ENCODE measurements at regions not wholly inside any gene's neighbourhood (a gene's known extent, or its start where the extent isn't known, plus 50 kb on each side); places are given as distances from the start of the nearest gene placed in this dataset.

DNA sequence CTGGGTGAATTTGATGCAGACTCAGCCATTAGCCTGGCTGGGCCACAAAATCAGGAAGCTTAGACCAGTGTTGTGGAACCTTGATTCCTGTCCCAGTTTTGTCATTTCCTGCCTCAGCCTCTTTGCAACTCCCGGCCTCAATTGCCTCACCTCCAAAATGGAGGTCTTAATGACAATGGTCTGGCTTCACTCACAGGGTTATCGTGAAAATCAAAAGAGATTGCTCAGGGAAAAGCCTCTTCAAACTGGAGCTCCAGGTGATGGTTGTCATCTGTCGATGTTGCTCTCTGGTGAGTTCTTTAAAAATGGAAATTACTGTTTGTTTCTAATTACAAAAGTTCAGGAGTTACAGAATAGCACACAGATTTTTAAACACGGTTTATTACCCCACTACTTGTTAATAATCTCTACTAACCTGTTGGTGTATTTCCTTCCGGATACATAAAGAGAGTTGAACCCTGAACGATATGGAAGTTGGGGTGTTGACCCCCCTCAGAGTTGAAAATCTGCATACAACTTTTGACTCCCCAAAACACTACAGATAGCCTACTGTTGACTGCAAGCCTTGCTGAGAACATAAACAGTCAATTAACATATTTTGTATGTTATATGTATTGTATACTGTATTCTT is 109.9 kb upstream of the CPEB4 start:
- peaks cover 53 to 66% (median 54%) of the 10 kb centered on the region in 3 donors for H3K4me1 Mint-ChIP-seq
- H3K27me3 Mint-ChIP-seq, result no peaks in the 10 kb centered on the region
- DNase-seq (no peak), ATAC-seq (ENCODE audit: low read depth in 2 of 2) (no peak)
- no peaks in the 10 kb centered on the region for H3K9me3 Mint-ChIP-seq
- peak overlapping the region in 1 of 6 donors; percentile 60 for H3K27ac Mint-ChIP-seq
- peak overlapping the region in 1 of 8 donors; percentile 16 for H3K4me3 Mint-ChIP-seq
- no peaks in the 10 kb centered on the region for H3K36me3 Mint-ChIP-seq

DNA sequence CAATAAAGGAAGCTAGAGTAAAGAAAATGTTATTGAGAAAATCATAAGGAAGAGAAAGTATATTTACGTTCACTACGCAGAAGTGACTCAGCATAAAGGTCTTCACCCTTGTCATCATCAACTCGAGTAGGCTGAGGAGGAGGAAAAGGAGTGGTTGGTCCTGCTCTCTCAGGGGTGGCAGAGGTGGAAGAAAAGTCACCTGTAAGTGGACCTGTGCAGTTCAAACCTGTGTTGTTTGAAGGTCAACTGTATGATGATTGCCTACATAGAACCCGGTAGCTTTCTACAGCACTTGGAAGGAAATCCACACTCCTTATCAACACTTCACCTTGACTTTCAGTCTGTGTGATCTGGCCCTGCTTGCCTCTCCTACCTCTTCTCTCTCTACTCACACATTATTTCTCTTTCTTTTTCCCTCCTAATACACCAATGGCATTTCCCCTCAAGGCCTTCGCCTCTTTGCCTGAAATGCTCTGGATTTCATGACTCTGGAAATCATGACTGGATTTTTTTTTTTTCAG is 109.3 kb upstream of the CPEB4 start:
- no peaks in the 10 kb centered on the region for H3K9me3 Mint-ChIP-seq
- ATAC-seq (ENCODE audit: low read depth in 2 of 2), result no peak
- H3K36me3 Mint-ChIP-seq, result no peaks in the 10 kb centered on the region
- peak overlapping the region in 1 of 6 donors; percentile 91 for H3K27ac Mint-ChIP-seq
- no peak for DNase-seq
- H3K4me3 Mint-ChIP-seq, result no peak overlapping the region
- no peaks in the 10 kb centered on the region for H3K27me3 Mint-ChIP-seq
- peaks cover 57 to 72% (median 57%) of the 10 kb centered on the region in 3 donors for H3K4me1 Mint-ChIP-seq

DNA sequence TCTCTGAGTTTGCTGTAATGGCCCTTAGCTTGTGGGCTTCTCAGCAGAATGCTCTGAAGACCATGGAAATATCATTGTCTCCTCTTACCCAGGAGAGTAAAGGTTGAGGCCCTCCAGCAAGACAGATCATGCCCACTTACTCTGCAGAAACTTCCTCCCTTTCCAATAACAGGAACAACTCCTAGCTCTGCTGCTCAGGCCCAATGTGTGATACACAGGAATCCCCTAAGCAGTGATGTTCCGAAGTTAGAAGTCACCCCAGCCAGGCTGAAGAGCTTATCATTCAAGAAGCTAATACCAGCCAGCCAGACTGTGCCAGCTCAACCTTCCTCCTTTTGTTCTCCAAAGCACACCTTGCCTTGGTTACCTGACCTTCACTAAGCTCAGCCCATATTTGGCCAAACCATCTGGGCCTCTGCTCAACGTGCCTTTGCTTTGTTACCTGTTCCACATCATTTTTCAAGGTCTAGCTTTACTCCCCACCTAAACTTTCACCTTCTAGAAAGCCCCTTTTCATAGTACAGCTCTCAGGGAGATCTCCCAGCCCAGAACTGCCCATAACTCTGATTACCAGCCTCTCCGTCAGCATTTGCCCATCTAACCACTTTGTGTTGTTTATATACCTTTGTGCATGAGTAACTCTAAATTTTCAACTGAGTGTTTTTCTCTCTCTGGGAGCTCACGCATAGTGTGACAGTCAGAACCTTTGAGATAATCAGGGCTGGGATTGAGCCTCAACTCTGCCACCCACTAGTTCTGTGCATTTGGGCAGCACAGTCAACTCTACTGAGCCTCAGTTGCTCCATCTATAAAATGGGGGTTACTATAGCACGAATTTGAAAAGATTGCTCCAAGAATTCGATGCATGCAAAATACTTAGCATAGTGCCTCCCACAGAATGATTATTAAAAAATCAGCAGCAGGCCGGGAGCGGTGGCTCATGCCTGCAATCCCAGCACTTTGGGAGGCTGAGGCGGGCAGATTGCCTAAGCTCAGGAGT is 107.6 kb upstream of the CPEB4 start:
- DNase-seq, result no peak
- H3K4me1 Mint-ChIP-seq, result peaks cover 53 to 80% (median 58%) of the 10 kb centered on the region in 3 donors

DNA sequence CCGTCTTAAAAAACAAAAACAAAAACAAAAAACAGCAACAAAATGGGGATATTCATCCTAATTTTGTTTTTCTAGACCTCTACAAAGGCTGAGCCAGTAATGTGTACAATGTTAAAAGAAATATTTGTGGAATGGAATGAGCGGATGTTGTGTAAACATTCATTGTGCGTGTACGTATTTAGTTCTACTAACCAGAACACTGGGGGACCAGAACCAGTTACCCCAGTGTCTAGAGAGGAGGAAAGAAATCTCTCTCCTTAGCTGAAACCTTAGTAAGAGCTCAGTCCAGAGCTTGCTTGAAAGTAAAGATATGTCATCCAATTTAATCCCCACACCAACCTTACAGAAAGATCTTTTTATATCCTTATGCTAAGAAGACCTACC is 106.7 kb upstream of the CPEB4 start:
- H3K4me3 Mint-ChIP-seq, result peak overlapping the region in 5 of 8 donors; percentile 1 to 73 (median 53)
- H3K27me3 Mint-ChIP-seq, result no peaks in the 10 kb centered on the region
- H3K27ac Mint-ChIP-seq, result peak overlapping the region; percentile 69 to 96 (median 91)
- H3K9me3 Mint-ChIP-seq, result no peaks in the 10 kb centered on the region
- no peaks in the 10 kb centered on the region for H3K36me3 Mint-ChIP-seq
- ATAC-seq (ENCODE audit: low read depth in 2 of 2) (no peak), DNase-seq (no peak)
- H3K4me1 Mint-ChIP-seq, result peaks cover 54 to 80% (median 61%) of the 10 kb centered on the region in 3 donors

More for the DNA sequence above, 107.6 kb upstream of the CPEB4 start:
- no peaks in the 10 kb centered on the region for H3K9me3 Mint-ChIP-seq
- no peaks in the 10 kb centered on the region for H3K36me3 Mint-ChIP-seq
- peak overlapping the region in 4 of 6 donors; percentile 7 to 70 (median 60) for H3K27ac Mint-ChIP-seq
- H3K4me3 Mint-ChIP-seq, result no peak overlapping the region
- H3K27me3 Mint-ChIP-seq, result no peaks in the 10 kb centered on the region
- ATAC-seq (ENCODE audit: low read depth in 2 of 2), result no peak

DNA sequence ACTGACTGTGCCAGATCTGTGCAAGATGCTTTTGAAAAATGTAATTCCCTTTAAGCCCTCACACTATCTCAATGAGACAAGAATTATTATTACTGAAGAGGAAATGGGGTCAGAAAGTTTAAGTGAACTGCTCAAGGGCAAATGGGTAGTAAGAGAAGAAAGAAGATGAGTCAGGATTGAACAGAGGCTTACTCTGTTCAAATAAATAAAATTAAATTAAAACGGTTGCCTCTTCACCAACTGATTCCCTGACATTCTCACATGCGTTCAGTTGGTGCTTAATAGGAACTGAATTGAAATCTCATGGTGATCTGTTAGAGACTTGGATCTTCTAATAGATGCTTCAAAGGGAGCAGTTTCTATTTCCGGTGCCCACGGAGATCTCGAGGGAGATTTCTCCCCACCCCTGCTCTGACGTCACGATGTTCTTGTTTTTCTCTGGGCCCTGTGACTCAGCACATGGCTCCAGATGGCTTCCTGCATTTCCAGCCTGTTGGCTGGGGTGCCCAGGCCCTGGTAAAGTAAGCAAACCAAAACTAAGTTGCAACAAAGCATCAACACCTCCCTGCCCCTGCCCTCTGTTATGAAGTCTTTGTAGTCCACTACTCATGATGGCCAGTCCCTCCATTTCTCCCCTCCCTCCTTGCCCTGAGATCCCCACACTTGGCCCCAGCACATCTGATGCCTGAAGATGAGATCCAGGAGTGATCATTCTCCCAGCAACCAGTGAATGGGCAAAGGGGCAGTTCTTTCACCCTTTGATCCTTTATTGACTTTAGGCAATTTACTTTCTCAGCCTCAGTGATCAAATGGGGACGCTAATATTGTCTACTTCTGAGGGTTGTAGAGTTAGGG is 106.1 kb upstream of the CPEB4 start:
- peak overlapping the region; percentile 16 to 86 (median 60) for H3K4me3 Mint-ChIP-seq
- no peaks in the 10 kb centered on the region for H3K36me3 Mint-ChIP-seq
- peaks cover 60 to 85% (median 67%) of the 10 kb centered on the region in 3 donors for H3K4me1 Mint-ChIP-seq
- ATAC-seq (ENCODE audit: low read depth in 2 of 2) (peak; percentile 85 to 89), DNase-seq (peak; percentile 78)
- H3K27ac Mint-ChIP-seq, result peak overlapping the region; percentile 69 to 96 (median 91)
- H3K27me3 Mint-ChIP-seq, result no peaks in the 10 kb centered on the region
- H3K9me3 Mint-ChIP-seq, result no peaks in the 10 kb centered on the region

DNA sequence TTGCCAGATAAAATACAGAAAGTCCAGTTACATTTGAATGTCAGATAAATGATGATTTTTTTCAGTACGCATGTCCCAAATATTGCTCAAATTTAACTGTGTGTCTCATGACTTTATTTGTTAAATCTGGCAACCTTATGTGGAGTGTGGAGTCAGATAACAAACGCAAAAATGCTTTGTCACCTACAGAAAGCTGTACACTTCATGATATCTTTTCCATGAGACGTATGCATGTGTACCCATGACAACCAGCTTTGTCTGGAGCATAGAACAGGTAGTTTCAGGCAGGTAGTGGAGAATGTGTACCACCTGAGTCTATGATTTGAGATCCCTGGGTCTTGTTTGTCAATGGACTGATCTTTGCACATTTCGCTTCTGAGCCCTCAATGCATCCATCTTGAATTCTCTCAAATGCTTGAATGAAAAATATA is 105.5 kb upstream of the CPEB4 start:
- ATAC-seq (ENCODE audit: low read depth in 2 of 2) (no peak), DNase-seq (no peak)
- Mint-ChIP-seq H3K27me3 (no peaks in the 10 kb centered on the region), H3K27ac (peak overlapping the region in 5 of 6 donors; percentile 69 to 96 (median 93)), H3K4me1 (peaks cover 60 to 87% (median 68%) of the 10 kb centered on the region in 3 donors), H3K9me3 (no peaks in the 10 kb centered on the region), H3K4me3 (peak overlapping the region in 1 of 8 donors; percentile 68), H3K36me3 (no peaks in the 10 kb centered on the region)

DNA sequence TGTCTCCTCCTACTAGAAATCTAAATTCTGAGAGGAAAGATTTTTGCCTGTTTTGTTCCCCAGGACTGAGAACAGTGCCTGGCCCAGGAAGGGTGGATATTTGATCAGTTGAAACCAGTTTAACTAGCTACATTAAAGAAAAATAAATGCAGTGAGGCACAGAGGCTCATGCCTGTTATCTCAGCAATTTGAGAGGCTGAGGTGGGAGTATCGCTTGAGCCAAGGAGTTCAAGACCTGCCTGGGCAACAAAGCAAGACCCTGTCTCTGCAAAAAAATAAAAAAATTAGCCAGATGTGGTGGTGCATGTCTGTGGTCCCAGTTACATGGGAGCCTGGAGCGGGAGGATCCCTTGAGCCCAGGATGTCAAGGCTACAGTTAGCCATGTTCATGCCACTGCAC is 104.8 kb upstream of the CPEB4 start:
- H3K27ac Mint-ChIP-seq, result peak overlapping the region in 3 of 6 donors; percentile 76 to 89 (median 81)
- peaks cover 53 to 80% (median 61%) of the 10 kb centered on the region in 3 donors for H3K4me1 Mint-ChIP-seq
- no peak overlapping the region for H3K4me3 Mint-ChIP-seq
- no peaks in the 10 kb centered on the region for H3K36me3 Mint-ChIP-seq
- ATAC-seq (ENCODE audit: low read depth in 2 of 2) (no peak), DNase-seq (no peak)
- no peaks in the 10 kb centered on the region for H3K9me3 Mint-ChIP-seq
- no peaks in the 10 kb centered on the region for H3K27me3 Mint-ChIP-seq

DNA sequence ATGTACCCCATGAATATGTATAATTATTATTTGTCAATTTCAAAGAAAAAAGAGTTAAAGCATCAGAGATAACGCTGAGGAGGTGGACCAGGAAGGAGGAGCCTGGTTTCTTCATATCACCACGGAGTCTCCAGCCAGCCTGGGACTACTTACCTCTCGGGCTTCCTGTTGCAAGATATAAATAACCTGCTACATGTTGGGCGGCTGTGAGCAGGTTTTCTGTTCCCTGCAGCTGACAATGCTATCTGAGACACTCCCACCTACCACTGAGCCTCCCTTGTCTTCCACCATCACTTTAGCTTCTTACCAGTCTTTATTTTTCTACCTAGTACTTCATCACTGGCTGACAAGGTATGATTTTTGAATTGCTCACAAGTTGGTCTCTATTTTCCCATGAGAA is 102.7 kb upstream of the CPEB4 start:
- H3K4me3 Mint-ChIP-seq, result peak overlapping the region in 1 of 8 donors; percentile 47
- H3K9me3 Mint-ChIP-seq, result no peaks in the 10 kb centered on the region
- H3K4me1 Mint-ChIP-seq, result peaks cover 44 to 74% (median 55%) of the 10 kb centered on the region in 3 donors
- no peaks in the 10 kb centered on the region for H3K36me3 Mint-ChIP-seq
- H3K27ac Mint-ChIP-seq, result peak overlapping the region in 2 of 6 donors; percentile 69 to 87
- DNase-seq (no peak), ATAC-seq (ENCODE audit: low read depth in 2 of 2) (no peak)
- H3K27me3 Mint-ChIP-seq, result no peaks in the 10 kb centered on the region

DNA sequence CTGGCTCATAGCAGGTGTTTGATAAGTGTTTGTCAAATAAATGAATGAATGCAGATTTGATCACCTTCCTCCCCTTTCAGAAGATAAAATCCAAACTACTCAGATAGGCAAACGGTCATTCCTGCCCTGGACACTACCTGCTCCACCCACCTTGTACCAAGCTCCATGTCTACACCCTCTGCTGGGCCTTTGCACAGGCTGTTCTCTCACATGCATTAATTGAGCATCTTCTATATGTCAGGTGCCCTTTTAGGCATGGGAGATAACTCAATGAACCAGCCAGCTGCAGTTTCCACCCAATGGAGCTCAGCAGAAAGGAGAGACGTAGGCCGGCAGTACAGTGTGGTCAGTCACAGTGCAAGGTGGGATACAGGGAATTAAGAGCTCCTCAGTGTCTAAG is 102.3 kb upstream of the CPEB4 start:
- DNase-seq, result no peak
- peaks cover 48 to 72% (median 54%) of the 10 kb centered on the region in 3 donors for H3K4me1 Mint-ChIP-seq
- H3K36me3 Mint-ChIP-seq, result no peaks in the 10 kb centered on the region
- no peaks in the 10 kb centered on the region for H3K9me3 Mint-ChIP-seq
- no peak for ATAC-seq (ENCODE audit: low read depth in 2 of 2)
- no peak overlapping the region for H3K4me3 Mint-ChIP-seq
- peak overlapping the region in 1 of 6 donors; percentile 32 for H3K27ac Mint-ChIP-seq
- H3K27me3 Mint-ChIP-seq, result no peaks in the 10 kb centered on the region

DNA sequence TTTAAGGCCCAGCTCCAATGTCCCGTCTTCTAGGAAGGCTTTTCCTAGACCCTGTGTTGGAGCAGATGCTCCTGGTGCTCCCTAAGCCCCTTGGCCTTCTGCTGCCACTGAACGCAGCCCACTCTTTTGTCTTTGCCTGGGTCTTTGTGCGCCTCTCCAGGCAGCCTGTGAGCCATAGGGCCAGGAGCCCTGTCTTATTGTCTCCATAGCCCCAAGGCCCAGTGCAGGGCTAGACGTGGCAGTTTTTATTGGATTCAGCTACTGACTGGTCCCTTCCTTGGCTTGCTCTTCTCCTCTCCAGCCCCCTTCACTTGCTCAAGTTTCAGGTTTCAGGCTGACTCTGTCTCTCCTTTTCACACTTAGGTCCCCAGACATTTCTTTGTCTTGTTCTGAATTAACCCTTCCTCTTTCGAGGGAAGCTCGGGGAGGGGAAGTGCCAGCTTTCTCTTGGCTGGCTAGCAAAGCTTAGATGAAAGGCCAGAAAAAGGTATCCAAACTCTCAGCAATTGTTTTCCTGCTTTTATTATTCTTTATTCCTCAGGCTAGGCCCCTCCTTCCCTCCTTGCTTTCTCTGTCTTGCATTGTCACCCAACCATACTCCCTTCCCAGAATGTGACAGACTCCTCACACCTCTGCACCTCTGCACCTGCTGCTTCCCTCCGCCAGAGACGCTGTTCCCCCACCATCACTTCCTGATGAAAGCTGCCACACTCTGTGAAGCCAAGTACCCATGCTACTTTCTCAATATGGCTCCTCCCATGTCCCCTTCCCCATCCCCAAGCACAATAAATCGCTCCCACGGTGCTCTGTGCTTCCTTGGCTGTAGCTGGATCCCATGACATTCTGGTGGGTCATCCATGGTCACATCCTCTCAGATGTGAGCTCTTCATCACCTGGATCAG is 101.6 kb upstream of the CPEB4 start:
- Mint-ChIP-seq H3K4me3 (peak overlapping the region in 5 of 8 donors; percentile 3 to 84 (median 16)), H3K9me3 (no peaks in the 10 kb centered on the region), H3K27ac (peak overlapping the region in 4 of 6 donors; percentile 8 to 89 (median 50)), H3K27me3 (no peaks in the 10 kb centered on the region), H3K36me3 (no peaks in the 10 kb centered on the region), H3K4me1 (peaks cover 46 to 67% (median 50%) of the 10 kb centered on the region in 3 donors)
- ATAC-seq (ENCODE audit: low read depth in 2 of 2) (peak; percentile 24 to 49), DNase-seq (peak; percentile 5)

DNA sequence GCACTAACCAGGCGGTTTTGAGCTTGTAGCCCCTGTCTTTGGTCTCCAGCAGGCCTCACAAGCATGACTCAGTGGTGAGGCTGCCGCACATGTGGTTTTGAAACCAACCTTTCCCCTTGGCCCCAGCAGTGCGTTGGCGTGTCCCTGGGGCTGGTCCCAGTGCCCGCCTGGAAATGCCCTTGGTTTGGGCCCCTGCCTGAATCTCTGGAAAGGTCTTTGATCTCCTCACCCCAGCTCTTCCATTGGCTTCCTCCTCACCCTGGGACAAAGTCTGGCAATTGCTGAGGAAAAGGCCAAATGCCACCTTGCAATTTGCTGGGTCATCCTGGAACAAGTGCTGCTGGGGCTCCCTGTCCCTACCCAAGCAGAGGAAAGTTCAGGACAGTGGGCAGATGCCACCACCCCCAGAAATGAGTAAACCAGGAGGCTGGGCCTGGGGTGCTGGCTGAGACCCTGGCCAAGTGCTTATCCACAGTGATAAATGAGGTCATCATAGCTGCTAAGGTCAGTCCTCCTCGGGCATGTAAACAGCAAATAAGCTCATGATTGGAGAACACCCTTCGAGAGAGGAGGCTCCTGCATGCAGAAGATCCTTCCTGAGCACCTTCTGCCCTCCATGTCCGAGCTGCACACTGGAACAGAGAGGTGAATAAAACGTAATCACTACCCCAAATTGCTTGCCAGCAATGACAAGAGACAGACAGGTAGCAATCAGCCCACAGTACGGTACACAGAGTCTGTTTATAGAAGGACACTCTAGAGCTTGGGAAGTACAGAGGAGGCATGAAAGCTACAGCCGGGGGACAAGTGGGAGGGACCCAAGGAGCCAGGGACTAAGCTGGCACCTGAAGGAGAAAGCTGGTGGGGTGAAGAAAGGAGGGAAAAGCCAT is 98.9 kb upstream of the CPEB4 start:
- peak overlapping the region in 2 of 6 donors; percentile 6 to 79 for H3K27ac Mint-ChIP-seq
- H3K9me3 Mint-ChIP-seq, result no peaks in the 10 kb centered on the region
- no peak for DNase-seq
- no peak for ATAC-seq (ENCODE audit: low read depth in 2 of 2)
- peaks cover 36 to 44% (median 39%) of the 10 kb centered on the region in 3 donors for H3K4me1 Mint-ChIP-seq
- no peaks in the 10 kb centered on the region for H3K36me3 Mint-ChIP-seq
- peaks cover 0 to 3% (median 0%) of the 10 kb centered on the region in 3 donors for H3K27me3 Mint-ChIP-seq
- H3K4me3 Mint-ChIP-seq, result no peak overlapping the region

Data from naive B cell (primary cell).